IPS-NIHi7 (cell line): ENCODE measurements at regions not wholly inside any gene's neighbourhood (a gene's known extent, or its start where the extent isn't known, plus 50 kb on each side); places are given as distances from the start of the nearest gene placed in this dataset.
"Not testable (repeated sequence)": the region's sequence is repeated elsewhere in the genome, so short reads cannot be mapped to it uniquely, and the experiment has no call there.

ENCODE experiments used
- DNase-seq: peaks from one replicate; pipeline ENCODE4 v3.0.0; 2012; ENCODE audit warnings: mixed read lengths; ENCODE audit errors: extremely low spot score

DNA sequence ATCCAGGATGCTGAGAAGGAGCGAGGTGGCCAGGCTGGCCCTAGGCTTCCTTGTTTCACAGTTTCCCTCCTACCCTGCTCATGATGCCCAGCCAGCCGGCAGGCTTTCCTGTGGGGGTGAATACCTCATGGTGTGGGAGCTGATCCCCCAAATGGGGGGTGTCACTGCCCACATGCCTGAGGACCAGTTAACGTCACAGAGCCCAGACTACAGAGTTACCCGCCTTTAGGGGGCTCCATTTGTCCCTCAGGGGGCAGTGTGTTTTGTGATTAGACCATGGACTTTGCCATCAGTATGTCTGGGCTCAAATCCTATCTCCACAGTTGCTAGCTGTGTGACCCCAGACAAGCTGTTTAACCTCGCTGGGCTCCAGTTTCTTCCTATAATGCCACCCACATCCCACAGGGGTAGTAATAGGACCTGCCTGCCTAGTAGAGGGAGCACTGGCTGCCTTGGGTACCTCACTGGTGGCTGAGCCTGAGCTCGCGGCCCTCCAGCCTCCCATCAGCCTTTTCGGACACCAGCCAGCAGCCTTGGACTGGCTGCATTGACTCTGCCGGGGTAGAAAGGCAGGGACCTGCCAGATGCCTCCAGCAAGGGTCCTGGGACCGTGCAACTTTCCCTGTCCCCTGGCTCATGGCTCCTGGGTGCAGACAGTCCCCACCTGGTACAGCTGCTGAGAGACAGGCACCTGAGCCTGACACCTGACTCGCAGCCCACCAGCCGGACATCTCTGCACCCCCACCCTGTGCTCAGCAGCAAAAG, 87.5 kb upstream of the GSE1 start:
- no peak for DNase-seq

DNA sequence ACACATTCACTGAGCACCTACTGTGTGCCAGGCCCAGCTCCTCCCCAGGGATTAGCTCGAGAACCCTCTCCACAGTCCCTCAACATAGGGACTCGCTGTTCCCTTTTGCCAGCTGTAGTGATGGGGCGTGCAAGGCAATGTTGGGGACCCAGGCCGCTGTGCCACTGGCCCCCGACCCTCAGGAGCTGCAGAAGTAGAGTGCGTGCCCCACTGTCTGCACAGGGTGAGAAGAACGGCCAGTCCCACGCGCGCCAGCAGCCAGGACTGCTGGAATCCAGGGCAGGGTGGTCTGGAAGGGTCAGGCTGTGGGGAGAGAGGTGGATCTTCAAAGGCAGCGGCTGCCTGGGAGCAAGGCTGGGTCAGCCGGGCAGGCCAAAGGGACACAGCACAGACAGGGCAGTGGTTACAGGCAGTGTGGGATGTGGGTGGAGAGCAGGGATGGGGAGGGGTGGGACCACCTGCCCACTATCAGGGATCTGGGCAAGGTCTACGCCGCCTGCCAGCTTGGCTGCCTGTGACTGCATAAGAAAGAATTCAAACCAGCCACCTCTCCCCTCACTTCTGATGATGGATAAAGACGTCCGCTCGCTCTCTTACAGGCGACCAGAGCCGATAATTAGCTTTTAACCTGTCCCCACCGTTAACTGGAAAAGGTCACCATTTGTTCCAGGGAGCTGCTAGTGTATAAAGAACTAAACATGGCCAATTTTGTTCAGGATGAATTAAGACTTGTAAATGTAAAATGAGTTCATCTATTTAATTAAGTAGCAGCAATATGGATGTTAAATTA, 86.7 kb upstream of the GSE1 start:
- no peak for DNase-seq

- no peak for DNase-seq
Observed at GRCh38 chr16:85527042-85527766, 85.9 kb upstream of the GSE1 start.

GRCh38 chr16:85527767-85528297, 85.3 kb upstream of the GSE1 start:
- DNase-seq = no peak

DNA sequence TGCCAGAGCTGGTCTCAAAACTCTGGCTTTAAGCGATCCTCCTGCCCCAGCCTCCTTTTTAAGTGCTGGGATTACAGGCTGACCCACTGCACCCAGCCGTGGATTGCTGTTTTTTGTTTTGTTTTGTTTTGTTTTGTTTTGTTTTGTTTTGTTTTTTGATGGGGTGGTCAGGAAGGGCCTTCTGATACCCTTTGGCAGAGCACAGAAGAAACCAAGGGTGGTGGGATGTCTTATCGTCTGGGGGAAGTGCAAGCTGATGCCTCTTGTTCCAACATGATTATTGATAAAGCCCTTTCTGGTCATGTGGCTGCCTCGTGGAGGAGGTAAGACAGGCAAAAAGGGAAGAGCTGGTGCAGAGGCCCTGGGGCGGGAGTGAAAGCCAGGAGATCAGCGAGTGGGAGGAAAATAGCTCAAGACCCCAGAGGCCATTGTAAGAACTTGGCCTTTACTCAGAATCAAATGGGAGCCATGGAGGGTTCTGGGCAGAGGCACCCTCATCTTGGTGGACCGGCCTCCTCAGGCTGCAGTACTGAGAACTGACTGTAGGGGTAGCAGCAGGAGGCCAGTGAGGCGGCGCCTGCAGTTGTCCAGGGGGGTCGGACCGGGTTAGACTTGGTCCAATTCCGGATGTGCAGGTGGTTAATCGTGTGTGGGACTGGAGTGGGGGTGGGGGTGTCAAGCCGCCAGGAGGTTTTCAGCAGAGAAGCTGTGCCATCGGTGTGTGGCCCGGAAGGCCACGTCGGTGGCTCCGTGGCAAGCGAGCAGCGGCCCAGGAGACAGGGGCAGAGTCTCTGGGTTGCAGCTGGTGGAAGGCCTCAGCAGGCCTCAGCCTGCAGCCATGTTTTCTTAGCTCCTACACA, 84.4 kb upstream of the GSE1 start:
- no peak for DNase-seq

- no peak for DNase-seq
Observed at GRCh38 chr16:85529489-85530369, 83.4 kb upstream of the GSE1 start.

- DNase-seq = no peak
Observed at GRCh38 chr16:85530370-85530739, 82.8 kb upstream of the GSE1 start.

DNA sequence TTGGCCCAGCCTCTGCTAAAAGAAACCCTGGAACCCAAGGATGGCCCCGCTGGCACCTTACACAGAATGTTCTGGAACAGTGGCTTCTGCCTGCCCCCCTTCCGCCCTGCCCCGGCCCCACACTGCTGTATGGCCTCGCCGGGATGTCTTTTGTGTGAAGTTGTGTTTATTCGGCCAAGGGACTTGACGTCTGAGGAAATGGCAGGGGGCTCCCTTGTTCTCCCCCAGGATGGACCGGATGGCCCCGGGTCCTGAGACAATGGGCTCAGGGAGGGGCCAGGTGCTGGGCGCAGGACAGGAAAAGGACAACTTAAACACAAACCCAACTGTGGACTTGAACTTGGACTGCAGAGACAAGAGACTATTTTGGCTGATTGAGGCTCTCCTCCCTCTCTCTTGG, 81.6 kb upstream of the GSE1 start:
- DNase-seq = no peak

DNA sequence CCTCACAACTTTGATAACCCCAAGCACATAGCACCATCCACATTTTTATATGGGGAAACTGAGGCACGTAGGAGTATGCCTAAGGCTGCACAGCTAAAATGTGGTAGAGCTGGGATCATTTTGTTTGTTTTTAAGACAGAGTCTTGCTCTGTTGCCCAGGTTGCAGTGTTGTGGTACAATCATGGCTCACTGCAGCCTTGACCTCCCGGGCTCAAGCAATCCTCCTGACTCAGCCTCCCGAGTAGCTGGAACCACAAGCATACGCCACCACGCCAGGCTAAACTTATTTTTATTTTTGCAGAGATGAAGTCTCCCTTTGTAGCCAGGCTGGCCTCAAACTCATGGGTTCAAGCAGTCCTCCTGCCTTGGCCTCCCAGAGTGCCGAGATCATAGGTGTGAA, 81.0 kb upstream of the GSE1 start:
- no peak for DNase-seq

GRCh38 chr16:85533593-85533992, 79.5 kb upstream of the GSE1 start:
- not testable (repeated sequence) for DNase-seq

- no peak for DNase-seq
Observed at GRCh38 chr16:85534536-85535351, 78.4 kb upstream of the GSE1 start.

DNA sequence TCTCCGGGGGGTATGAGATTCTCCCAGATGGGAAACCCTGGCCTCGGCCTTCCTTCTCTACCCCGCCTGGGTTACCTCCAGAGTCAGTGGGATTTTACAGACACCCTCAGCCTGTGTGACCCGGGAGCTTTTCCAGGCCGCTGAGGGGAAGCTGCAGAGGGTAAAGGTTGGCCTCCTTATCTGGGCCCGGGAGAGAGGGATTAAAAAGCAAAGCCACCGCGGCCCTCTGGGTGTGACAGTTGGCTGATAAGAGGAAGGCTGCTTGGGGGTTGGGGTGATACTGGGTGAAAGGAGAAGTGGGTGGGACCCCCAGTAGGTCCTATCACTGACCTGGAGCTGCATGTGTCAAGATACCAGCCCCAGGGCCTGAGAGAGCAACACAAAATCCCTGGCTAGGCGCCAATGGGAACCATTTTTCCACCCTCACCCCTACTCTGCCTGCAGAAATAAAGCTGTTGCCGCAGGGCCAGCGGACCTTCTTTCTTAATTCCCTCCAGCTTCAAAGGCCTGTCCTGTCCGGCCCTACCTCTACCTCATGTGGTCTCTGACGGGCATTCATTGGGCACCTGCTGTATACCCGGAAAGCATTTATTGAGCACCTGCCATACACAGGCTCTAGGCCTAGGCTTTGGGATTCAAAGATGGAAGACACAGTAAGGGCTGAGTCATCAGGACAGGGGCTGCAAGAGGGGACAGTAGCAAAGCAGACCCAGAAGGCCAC, 77.6 kb upstream of the GSE1 start:
- no peak for DNase-seq

DNA sequence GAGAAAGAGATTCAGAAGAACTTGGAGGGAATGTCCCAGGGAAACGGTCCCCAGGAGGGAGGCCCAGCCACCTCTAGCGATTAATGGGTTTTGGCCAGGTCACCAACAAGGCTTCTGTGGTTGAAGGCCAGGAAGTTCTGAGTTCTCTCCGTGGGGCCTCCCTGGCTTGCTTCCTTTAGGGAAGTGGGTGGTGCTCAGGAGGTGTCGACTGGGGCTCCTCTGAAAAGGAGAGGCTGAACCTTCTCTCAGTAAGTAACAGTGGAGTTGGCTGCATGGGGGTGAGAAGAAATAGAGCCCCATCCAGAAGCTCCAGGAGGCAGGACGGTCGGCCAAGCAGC, 77.1 kb upstream of the GSE1 start:
- no peak for DNase-seq

DNA sequence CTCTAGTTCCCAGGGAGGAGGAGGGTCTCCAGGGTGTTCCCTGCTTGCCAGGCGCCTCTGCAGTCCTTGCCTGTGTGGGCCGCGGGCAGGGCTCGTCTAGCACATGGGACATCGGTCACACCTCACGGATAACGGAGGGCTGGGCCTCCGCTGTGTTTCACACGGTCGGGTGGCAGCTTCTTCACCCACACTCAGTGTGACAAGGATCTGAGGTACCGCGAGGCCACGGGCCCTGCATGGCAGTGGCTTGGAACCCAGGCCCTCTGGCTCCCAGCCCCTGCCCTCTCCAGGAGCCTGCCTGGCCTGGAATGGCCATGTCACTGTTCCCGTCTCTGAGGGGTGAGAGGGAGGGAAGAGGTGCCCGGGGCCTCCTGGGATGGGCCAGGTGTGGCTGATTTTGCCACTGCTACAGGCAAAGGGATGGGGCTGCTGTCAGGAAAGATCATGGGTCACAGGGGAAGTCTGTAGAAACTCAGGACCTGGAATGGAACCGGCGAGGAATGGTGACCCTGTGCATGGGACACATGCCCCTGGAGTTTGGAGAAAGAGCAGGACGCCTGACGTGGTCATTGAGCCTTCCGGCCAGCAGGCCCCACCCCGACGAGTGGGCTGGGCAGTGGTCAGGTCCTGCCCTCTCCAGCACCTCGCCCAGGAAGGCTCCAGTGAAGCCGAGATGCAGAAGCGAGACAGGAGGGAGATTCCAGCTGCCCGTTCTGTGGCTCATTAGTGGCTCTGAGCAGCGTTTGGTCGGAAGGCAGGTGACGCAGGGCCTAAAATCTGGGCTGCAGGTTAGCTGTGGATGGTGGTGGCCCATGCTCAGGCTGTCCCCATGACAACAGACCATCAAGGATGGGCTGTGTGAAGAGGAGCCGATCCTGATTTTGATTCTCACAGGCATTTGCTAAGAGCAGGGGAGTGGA, 76.5 kb upstream of the GSE1 start:
- DNase-seq = no peak

DNA sequence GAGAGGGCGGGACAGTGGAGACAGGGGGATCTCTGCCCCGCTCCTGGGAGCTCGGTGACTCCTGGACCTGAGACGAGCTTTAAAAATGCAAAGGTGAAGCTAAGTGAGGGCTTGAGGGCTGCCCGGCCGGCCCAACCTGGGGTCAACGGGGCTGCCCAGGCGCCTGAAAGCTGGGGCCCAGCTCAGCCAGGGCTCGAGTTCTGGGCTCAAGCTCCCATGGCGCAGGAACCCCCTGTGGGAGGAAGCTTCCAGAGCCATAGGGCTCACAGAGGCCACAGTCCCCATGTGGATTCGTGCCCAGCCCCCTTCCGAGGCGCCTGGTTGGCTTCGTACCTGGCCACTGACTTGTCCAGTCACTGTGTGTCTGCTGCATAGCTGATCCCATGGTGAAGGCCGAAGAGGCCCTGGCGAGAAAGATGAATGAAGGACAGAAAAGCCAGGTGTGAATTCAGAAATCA, 75.8 kb upstream of the GSE1 start:
- no peak for DNase-seq

DNA sequence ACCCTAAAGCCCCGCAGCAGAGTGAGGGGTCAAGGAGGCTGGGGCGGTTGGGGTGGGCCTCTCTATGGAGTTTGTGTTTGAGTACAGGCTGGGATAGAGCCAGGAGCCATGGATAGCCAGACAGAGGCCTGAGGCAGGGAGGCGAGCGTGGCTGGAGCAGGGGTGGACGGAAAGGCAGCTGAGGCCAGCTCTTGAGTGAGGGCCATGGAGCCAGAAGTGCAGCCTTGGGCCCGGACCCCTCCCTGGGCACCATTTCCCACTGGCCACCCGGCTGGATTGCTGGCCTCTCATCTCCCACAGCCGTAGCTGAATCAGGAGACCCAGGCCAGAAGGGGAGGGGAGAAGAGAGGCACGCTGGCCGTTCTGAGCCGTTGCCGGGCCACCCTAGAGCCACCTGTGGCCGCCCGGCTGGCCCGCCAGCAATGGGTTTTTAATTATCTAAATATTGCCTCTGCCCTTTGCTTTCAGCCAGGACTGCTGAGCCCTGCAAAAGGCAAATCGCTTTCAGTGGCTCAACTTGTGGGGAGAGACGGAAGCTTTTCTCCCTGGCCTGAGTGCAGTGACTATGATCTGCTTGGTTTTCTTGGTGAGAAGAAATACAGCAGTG, 75.2 kb upstream of the GSE1 start:
- DNase-seq = no peak

DNA sequence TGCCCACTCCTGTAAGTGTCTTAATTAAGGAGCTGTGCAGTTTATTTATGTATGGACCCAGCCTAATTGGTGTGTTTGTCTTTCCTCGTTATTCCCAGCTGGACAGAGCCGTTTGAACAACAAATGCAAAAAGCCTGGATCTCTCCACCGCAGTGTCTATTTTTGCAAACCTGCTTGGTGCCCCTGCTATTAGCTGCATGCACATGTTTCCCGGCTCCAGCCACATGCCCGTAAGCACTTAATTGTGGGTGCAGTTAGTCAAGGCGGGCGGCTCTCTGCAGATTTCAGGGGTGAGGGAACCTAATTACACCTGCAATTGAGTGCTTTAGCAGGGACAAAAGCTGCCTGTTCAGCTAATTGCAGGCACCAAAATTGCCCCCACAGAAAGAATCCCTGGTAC, 74.0 kb upstream of the GSE1 start:
- no peak for DNase-seq
